Body of pancreas (tissue), 4 donors: ENCODE measurements at regions not wholly inside any gene's neighbourhood (a gene's known extent, or its start where the extent isn't known, plus 50 kb on each side); places are given as distances from the start of the nearest gene placed in this dataset.

Experiments used
- POLR2A ChIP-seq, 3 donors: fragments of 450-650 bp; IDR thresholded peaks; one replicate each; pipeline ENCODE4 v1.6.1; 2016; ENCODE audit warnings: antibody characterized with exemption in 3 of 3, mild to moderate bottlenecking in 2 of 3
- TF ChIP-seq, protein P1 (sequence below), 7 experiments: fragments of 450-650 bp in 4 of 7; fragments of 200-600 bp in 3 of 7; sonication (generic) in 3 of 7; IDR thresholded peaks; one replicate each; pipeline ENCODE4 v1.5.1; 2016 to 2019; ENCODE audit warnings: antibody characterized with exemption in 7 of 7

DNA sequence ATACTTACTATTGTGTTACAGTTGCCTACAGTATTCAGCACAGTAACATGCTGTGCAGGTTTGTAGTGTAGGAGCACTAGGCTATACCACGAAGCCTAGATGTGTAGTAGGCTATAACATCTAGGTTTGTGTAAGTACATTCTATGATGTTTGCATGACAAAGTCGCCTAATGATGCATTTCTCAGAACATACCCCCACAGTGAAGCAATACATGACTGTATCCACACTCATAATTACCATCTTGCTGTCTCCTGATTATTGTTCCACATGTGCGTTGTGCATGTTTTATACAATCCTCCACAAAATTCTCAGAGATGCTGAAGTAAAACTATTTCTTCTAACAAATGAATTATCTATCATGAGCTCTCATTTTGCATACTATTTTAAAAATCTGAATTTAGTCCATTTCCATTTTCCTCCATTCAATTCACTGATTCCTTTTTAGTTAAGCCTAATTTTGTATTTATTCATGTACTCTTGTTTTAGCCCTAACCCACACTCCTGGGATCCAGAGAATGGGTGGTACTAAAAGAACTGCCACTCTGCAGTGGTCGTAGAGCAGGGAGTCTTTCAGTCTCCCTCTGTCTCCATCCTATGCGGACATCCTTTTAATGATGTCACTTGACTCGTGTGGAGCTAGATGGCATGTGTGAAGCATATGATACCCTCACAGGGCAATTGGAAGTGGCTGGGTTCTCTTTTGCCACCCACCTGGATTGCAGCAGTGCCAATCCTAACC, 67.6 kb upstream of the CAV2 start:
- TF ChIP-seq, protein P1, sequence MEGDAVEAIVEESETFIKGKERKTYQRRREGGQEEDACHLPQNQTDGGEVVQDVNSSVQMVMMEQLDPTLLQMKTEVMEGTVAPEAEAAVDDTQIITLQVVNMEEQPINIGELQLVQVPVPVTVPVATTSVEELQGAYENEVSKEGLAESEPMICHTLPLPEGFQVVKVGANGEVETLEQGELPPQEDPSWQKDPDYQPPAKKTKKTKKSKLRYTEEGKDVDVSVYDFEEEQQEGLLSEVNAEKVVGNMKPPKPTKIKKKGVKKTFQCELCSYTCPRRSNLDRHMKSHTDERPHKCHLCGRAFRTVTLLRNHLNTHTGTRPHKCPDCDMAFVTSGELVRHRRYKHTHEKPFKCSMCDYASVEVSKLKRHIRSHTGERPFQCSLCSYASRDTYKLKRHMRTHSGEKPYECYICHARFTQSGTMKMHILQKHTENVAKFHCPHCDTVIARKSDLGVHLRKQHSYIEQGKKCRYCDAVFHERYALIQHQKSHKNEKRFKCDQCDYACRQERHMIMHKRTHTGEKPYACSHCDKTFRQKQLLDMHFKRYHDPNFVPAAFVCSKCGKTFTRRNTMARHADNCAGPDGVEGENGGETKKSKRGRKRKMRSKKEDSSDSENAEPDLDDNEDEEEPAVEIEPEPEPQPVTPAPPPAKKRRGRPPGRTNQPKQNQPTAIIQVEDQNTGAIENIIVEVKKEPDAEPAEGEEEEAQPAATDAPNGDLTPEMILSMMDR (IDR thresholded peaks at IDR 0.05): no peak
- no peak for TF ChIP-seq POLR2A (IDR thresholded peaks at IDR 0.05)
